HuH-7 (cell line): ENCODE measurements at regions not wholly inside any gene's neighbourhood (a gene's known extent, or its start where the extent isn't known, plus 50 kb on each side); places are given as distances from the start of the nearest gene placed in this dataset.
A peak's percentile ranks its signal among the peaks of the same experiment; 100 is the strongest.

ENCODE experiments used
- DNase-seq: peaks from one replicate; pipeline ENCODE4 v3.0.0; 2011; ENCODE audit warnings: low spot score

GRCh38 chr12:93104535-93104934 is 175.4 kb upstream of the EEA1 start:
- DNase-seq = no peak

GRCh38 chr12:93106910-93107309 is 177.8 kb upstream of the EEA1 start:
- no peak for DNase-seq

GRCh38 chr12:93107514-93108312 is 178.6 kb upstream of the EEA1 start:
- no peak for DNase-seq

- DNase-seq = no peak
Observed at GRCh38 chr12:93108985-93109384, 179.9 kb upstream of the EEA1 start.

GRCh38 chr12:93109551-93110203 is 180.6 kb upstream of the EEA1 start:
- no peak for DNase-seq

GRCh38 chr12:93111773-93112172 is 182.7 kb upstream of the EEA1 start:
- no peak for DNase-seq

- no peak for DNase-seq
Observed at GRCh38 chr12:93113317-93114006, 184.4 kb upstream of the EEA1 start.

GRCh38 chr12:93115198-93115601 is 186.1 kb upstream of the EEA1 start:
- no peak for DNase-seq

GRCh38 chr12:93115646-93116045 is 186.6 kb upstream of the EEA1 start:
- DNase-seq = no peak

GRCh38 chr12:93116632-93117031 is 187.5 kb upstream of the EEA1 start:
- no peak for DNase-seq

- DNase-seq = no peak
Observed at GRCh38 chr12:93121729-93122488, 192.8 kb upstream of the EEA1 start.

GRCh38 chr12:93122569-93123091 is 193.5 kb upstream of the EEA1 start:
- peak; percentile 40 for DNase-seq

GRCh38 chr12:93125126-93125525 is 196.0 kb upstream of the EEA1 start:
- DNase-seq = no peak

GRCh38 chr12:93126069-93126474 is 197.0 kb upstream of the EEA1 start:
- no peak for DNase-seq

- DNase-seq = no peak
Observed at GRCh38 chr12:93127107-93127560, 198.0 kb upstream of the EEA1 start.

- peak; percentile 48 for DNase-seq
Observed at GRCh38 chr12:93127582-93128331, 198.7 kb upstream of the EEA1 start.

GRCh38 chr12:93128332-93128707 is 199.2 kb upstream of the EEA1 start:
- no peak for DNase-seq

- no peak for DNase-seq
Observed at GRCh38 chr12:93130366-93131054, 201.4 kb upstream of the EEA1 start.

GRCh38 chr12:93133361-93133760 is 204.3 kb upstream of the EEA1 start:
- no peak for DNase-seq

GRCh38 chr12:93134175-93134890 is 205.2 kb upstream of the EEA1 start:
- DNase-seq = no peak
